ENCODE measurements at regions not wholly inside any gene's neighbourhood (a gene's known extent, or its start where the extent isn't known, plus 50 kb on each side); places are given as distances from the start of the nearest gene placed in this dataset.
"Not testable (repeated sequence)": the region's sequence is repeated elsewhere in the genome, so short reads cannot be mapped to it uniquely, and the experiment has no call there.

DNA sequence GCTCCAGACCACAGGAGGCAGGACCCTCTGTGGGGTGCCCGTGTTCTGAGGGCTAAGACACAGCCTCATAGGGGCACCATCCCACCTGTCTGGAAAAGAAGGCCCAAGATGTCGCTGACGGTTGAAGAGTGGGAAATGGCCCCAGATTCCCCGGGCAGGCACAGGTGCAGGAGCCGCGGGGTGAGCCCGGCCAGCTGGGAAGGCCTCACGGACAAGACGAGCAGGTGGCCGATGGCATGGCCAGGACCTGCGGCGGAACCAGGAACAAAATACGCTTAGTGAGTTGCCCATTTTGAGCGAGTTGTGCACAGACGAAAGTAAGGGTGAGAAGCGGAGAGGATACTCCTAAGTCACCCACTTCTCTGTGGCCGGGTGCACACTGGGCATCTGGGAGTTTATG is 1625.3 kb upstream of the GOT2 start:
- not testable (repeated sequence) for H3K27me3 ChIP-seq (ENCODE audit: control insufficient read depth in 3 of 3, insufficient read depth in 3 of 3, low read length in 3 of 3); FAIRE-seq; DNase-seq; H3K4me3 ChIP-seq (ENCODE audit: low read depth in 1 of 3, low read length in 3 of 3); H3K36me3 ChIP-seq (ENCODE audit: control insufficient read depth in 3 of 3, insufficient read depth in 2 of 3, low read depth in 1 of 3, low read length in 3 of 3); H3K27ac ChIP-seq (ENCODE audit: low read depth in 1 of 3, low read length in 2 of 3); H3K9me3 ChIP-seq (ENCODE audit: control insufficient read depth in 2 of 2, insufficient read depth in 1 of 2, low read depth in 1 of 2, low read length in 1 of 2); H3K4me1 ChIP-seq (ENCODE audit: control insufficient read depth in 3 of 3, insufficient read depth in 2 of 3, low read depth in 1 of 3, low read length in 2 of 3)
- 92 to 93% (median 93%) methylated on average over 17 of the region's 17 CpGs for WGBS, 3 donors

DNA sequence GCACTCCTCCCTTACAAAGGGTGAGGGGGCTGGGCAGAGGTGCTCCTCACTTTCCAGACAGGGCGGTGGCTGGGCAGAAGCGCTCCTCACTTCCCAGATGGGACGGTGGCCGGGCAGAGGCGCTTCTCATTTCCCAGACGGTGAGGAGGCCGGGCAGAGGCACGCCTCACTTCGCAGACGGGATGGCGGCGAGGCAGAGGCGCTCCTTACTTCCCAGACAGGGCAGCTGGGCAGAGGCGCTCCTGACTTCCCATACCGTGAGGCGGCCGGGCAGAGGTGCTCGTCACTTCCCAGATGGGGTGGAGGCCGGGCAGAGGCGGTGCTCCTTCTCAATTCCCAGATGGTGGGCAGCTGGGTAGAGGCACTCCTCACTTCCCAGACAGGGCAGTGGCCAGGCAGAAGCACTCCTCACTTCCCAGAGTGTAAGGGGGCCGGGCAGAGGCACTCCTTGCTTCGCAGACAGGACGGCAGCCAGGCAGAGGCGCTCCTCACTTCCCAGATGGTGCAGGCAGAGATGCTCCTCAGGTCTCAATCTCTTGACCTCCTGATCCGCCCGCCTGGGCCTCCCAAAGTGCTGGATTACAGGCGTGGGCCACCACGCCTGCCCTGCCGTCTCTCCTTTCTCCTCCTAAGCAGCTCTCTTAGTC is 1623.9 kb upstream of the GOT2 start:
- not testable (repeated sequence) for H3K4me3 ChIP-seq (ENCODE audit: low read depth in 1 of 3, low read length in 3 of 3); H3K9me3 ChIP-seq (ENCODE audit: control insufficient read depth in 2 of 2, insufficient read depth in 1 of 2, low read depth in 1 of 2, low read length in 1 of 2); H3K27ac ChIP-seq (ENCODE audit: low read depth in 1 of 3, low read length in 2 of 3); H3K36me3 ChIP-seq (ENCODE audit: control insufficient read depth in 3 of 3, insufficient read depth in 2 of 3, low read depth in 1 of 3, low read length in 3 of 3); H3K27me3 ChIP-seq (ENCODE audit: control insufficient read depth in 3 of 3, insufficient read depth in 3 of 3, low read length in 3 of 3); H3K4me1 ChIP-seq (ENCODE audit: control insufficient read depth in 3 of 3, insufficient read depth in 2 of 3, low read depth in 1 of 3, low read length in 2 of 3); FAIRE-seq; DNase-seq
- 89 to 92% (median 91%) methylated on average over 27 to 29 of the region's 29 CpGs for WGBS, 3 donors

- WGBS, 3 donors: 49 to 65% (median 53%) methylated on average over 1 of the region's 1 CpG
- no peak overlapping the region for H3K27ac ChIP-seq (ENCODE audit: low read depth in 1 of 3, low read length in 2 of 3)
- H3K36me3 ChIP-seq (ENCODE audit: control insufficient read depth in 3 of 3, insufficient read depth in 2 of 3, low read depth in 1 of 3, low read length in 3 of 3): no peaks in the 10 kb centered on the region
- H3K4me1 ChIP-seq (ENCODE audit: control insufficient read depth in 3 of 3, insufficient read depth in 2 of 3, low read depth in 1 of 3, low read length in 2 of 3): no peaks in the 10 kb centered on the region
- no peaks in the 10 kb centered on the region for H3K9me3 ChIP-seq (ENCODE audit: control insufficient read depth in 2 of 2, insufficient read depth in 1 of 2, low read depth in 1 of 2, low read length in 1 of 2)
- no peaks in the 10 kb centered on the region for H3K27me3 ChIP-seq (ENCODE audit: control insufficient read depth in 3 of 3, insufficient read depth in 3 of 3, low read length in 3 of 3)
- DNase-seq: no peak
- no peak overlapping the region for H3K4me3 ChIP-seq (ENCODE audit: low read depth in 1 of 3, low read length in 3 of 3)
- FAIRE-seq: no peak
Observed at GRCh38 chr16:60346256-60346655, 1612.1 kb upstream of the GOT2 start.

DNA sequence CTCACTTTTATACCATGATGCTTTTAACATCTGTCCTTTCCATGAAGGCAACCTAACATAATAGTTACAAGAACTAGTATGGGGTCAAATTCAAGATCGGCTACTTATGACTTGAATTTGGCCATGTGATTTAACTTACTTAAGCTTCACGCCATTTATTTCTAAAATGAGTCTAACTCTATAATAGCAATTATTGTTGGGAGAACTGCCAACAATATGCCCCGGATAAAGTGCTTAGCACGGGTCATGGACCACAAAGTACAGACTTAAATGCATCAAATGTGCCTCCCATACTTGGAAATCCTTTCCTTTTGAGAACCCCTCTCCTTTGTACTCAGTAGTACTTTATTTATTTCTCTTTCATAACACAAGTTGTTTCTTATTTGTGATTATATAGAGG is 1603.6 kb upstream of the GOT2 start:
- FAIRE-seq: no peak

DNA sequence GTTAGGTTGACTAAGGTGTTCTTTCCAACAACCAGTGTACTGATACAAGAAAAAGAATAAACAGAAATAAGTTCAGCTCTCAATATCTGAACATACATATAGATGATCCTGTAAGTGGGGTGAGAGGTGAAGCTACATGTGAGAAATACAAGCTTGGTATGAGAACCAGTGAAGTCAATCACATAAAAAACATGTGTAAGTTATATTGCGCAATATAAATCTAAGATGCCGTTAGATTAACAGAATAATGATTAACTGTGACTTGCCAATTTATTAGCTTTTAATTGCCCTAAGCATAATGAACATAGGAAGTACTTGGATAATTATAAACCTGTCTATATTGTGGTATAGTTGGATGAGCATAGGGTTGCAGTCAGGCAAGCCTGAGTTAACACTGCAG is 1597.1 kb upstream of the GOT2 start:
- no peak overlapping the region for H3K4me3 ChIP-seq (ENCODE audit: low read depth in 1 of 3, low read length in 3 of 3)
- no peaks in the 10 kb centered on the region for H3K4me1 ChIP-seq (ENCODE audit: control insufficient read depth in 3 of 3, insufficient read depth in 2 of 3, low read depth in 1 of 3, low read length in 2 of 3)
- H3K9me3 ChIP-seq (ENCODE audit: control insufficient read depth in 2 of 2, insufficient read depth in 1 of 2, low read depth in 1 of 2, low read length in 1 of 2): no peaks in the 10 kb centered on the region
- DNase-seq (no peak), FAIRE-seq (no peak)
- WGBS, 3 donors: 15 to 36% (median 19%) methylated on average over 2 of the region's 2 CpGs
- H3K27ac ChIP-seq (ENCODE audit: low read depth in 1 of 3, low read length in 2 of 3): no peak overlapping the region
- no peaks in the 10 kb centered on the region for H3K36me3 ChIP-seq (ENCODE audit: control insufficient read depth in 3 of 3, insufficient read depth in 2 of 3, low read depth in 1 of 3, low read length in 3 of 3)
- H3K27me3 ChIP-seq (ENCODE audit: control insufficient read depth in 3 of 3, insufficient read depth in 3 of 3, low read length in 3 of 3): no peaks in the 10 kb centered on the region

More for the DNA sequence above, 1603.6 kb upstream of the GOT2 start:
- H3K9me3 ChIP-seq (ENCODE audit: control insufficient read depth in 2 of 2, insufficient read depth in 1 of 2, low read depth in 1 of 2, low read length in 1 of 2): no peaks in the 10 kb centered on the region
- no peak for DNase-seq
- no peaks in the 10 kb centered on the region for H3K4me1 ChIP-seq (ENCODE audit: control insufficient read depth in 3 of 3, insufficient read depth in 2 of 3, low read depth in 1 of 3, low read length in 2 of 3)
- H3K27ac ChIP-seq (ENCODE audit: low read depth in 1 of 3, low read length in 2 of 3): no peak overlapping the region
- 65 to 75% (median 71%) methylated on average over 4 of the region's 4 CpGs for WGBS, 3 donors
- no peak overlapping the region for H3K4me3 ChIP-seq (ENCODE audit: low read depth in 1 of 3, low read length in 3 of 3)
- H3K27me3 ChIP-seq (ENCODE audit: control insufficient read depth in 3 of 3, insufficient read depth in 3 of 3, low read length in 3 of 3): no peaks in the 10 kb centered on the region
- H3K36me3 ChIP-seq (ENCODE audit: control insufficient read depth in 3 of 3, insufficient read depth in 2 of 3, low read depth in 1 of 3, low read length in 3 of 3): no peaks in the 10 kb centered on the region

- FAIRE-seq (no peak), DNase-seq (no peak)
- Histone ChIP-seq H3K27me3 (ENCODE audit: control insufficient read depth in 3 of 3, insufficient read depth in 3 of 3, low read length in 3 of 3) (no peaks in the 10 kb centered on the region), H3K4me1 (ENCODE audit: control insufficient read depth in 3 of 3, insufficient read depth in 2 of 3, low read depth in 1 of 3, low read length in 2 of 3) (no peaks in the 10 kb centered on the region), H3K4me3 (ENCODE audit: low read depth in 1 of 3, low read length in 3 of 3) (no peak overlapping the region), H3K9me3 (ENCODE audit: control insufficient read depth in 2 of 2, insufficient read depth in 1 of 2, low read depth in 1 of 2, low read length in 1 of 2) (no peaks in the 10 kb centered on the region), H3K36me3 (ENCODE audit: control insufficient read depth in 3 of 3, insufficient read depth in 2 of 3, low read depth in 1 of 3, low read length in 3 of 3) (no peaks in the 10 kb centered on the region), H3K27ac (ENCODE audit: low read depth in 1 of 3, low read length in 2 of 3) (no peak overlapping the region)
- WGBS, 3 donors: 81 to 89% (median 86%) methylated on average over 2 of the region's 2 CpGs
Observed at GRCh38 chr16:60329108-60329507, 1595.0 kb upstream of the GOT2 start.

DNA sequence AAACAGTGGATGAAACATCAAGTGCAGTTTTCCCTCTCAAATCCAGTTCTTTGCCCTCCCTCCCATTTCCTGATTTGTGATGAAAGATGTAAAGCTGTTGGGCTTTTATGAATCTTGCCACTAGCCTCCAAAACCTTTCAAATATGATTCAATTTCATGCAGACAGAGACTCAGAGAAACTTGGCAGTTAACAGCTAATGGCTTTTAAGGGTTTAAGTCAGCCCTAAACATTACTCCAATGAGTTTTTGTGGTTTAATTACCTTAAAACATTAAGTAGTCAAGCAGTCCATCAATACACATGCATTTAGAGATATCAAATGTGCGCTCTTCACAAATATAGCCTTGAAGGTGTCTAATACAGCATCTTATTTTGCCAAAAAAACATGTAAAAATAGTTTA is 1594.0 kb upstream of the GOT2 start:
- DNase-seq (no peak), FAIRE-seq (no peak)
- WGBS, 3 donors: 71 to 87% (median 80%) methylated on average over 1 of the region's 1 CpG

DNA sequence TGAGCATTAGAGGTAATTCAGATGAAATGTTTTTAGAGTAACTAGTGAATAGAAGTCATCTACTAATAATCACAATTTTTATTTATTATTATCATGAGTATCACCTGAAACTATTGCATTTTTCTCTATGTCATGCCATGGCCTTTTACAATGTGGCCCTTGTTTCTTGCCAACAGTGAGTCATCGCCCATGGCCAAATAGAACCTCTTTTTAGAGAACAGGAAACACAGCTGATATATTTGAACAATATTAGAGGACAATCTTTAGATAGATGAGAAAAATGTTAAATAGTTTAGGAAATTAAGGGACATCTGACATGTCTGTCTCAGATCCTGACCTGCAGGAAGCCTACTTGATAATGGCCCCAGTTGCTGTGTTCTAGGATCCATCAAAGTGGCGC is 1584.4 kb upstream of the GOT2 start:
- Histone ChIP-seq H3K36me3 (ENCODE audit: control insufficient read depth in 3 of 3, insufficient read depth in 2 of 3, low read depth in 1 of 3, low read length in 3 of 3) (no peaks in the 10 kb centered on the region), H3K9me3 (ENCODE audit: control insufficient read depth in 2 of 2, insufficient read depth in 1 of 2, low read depth in 1 of 2, low read length in 1 of 2) (no peaks in the 10 kb centered on the region), H3K27me3 (ENCODE audit: control insufficient read depth in 3 of 3, insufficient read depth in 3 of 3, low read length in 3 of 3) (no peaks in the 10 kb centered on the region), H3K27ac (ENCODE audit: low read depth in 1 of 3, low read length in 2 of 3) (no peak overlapping the region), H3K4me3 (ENCODE audit: low read depth in 1 of 3, low read length in 3 of 3) (no peak overlapping the region), H3K4me1 (ENCODE audit: control insufficient read depth in 3 of 3, insufficient read depth in 2 of 3, low read depth in 1 of 3, low read length in 2 of 3) (no peaks in the 10 kb centered on the region)
- no peak for FAIRE-seq
- no peak for DNase-seq
- 82 to 89% (median 87%) methylated on average over 2 of the region's 2 CpGs for WGBS, 3 donors

More for the DNA sequence above, 1594.0 kb upstream of the GOT2 start:
- Histone ChIP-seq H3K27ac (ENCODE audit: low read depth in 1 of 3, low read length in 2 of 3) (no peak overlapping the region), H3K27me3 (ENCODE audit: control insufficient read depth in 3 of 3, insufficient read depth in 3 of 3, low read length in 3 of 3) (no peaks in the 10 kb centered on the region), H3K9me3 (ENCODE audit: control insufficient read depth in 2 of 2, insufficient read depth in 1 of 2, low read depth in 1 of 2, low read length in 1 of 2) (no peaks in the 10 kb centered on the region), H3K36me3 (ENCODE audit: control insufficient read depth in 3 of 3, insufficient read depth in 2 of 3, low read depth in 1 of 3, low read length in 3 of 3) (no peaks in the 10 kb centered on the region), H3K4me1 (ENCODE audit: control insufficient read depth in 3 of 3, insufficient read depth in 2 of 3, low read depth in 1 of 3, low read length in 2 of 3) (no peaks in the 10 kb centered on the region), H3K4me3 (ENCODE audit: low read depth in 1 of 3, low read length in 3 of 3) (no peak overlapping the region)

DNA sequence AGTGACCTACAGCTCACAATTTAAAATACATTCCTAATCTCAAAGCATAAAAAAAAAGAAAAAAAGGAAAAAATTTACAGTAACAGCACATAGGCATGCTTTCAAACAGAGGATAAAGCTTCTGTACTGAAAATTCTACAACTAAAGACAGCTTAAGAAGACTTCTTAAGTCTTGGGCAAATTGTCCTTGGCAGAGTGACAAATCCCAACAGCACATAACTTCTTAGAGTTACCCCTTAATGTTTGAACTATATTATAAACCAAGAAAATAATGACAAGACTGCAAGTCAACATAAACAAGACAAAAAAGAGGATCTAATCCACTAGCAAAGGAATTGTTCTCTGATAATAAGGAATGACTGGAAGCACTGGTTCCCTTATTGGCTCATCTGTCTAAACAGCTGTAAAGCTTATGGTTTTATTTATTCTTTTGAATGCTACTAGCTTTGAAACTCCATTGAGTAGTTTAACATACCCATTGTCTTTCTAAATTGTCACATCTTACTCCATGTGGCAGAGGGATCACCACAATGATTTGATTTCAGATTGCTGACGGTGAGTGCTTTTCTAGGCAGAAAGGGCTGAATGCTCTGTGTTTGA is 1576.8 kb upstream of the GOT2 start:
- H3K4me1 ChIP-seq (ENCODE audit: control insufficient read depth in 3 of 3, insufficient read depth in 2 of 3, low read depth in 1 of 3, low read length in 2 of 3): no peaks in the 10 kb centered on the region
- H3K36me3 ChIP-seq (ENCODE audit: control insufficient read depth in 3 of 3, insufficient read depth in 2 of 3, low read depth in 1 of 3, low read length in 3 of 3): no peaks in the 10 kb centered on the region
- H3K4me3 ChIP-seq (ENCODE audit: low read depth in 1 of 3, low read length in 3 of 3): no peak overlapping the region
- H3K27ac ChIP-seq (ENCODE audit: low read depth in 1 of 3, low read length in 2 of 3): no peak overlapping the region
- H3K27me3 ChIP-seq (ENCODE audit: control insufficient read depth in 3 of 3, insufficient read depth in 3 of 3, low read length in 3 of 3): no peaks in the 10 kb centered on the region
- no peak for FAIRE-seq
- no peak for DNase-seq
- H3K9me3 ChIP-seq (ENCODE audit: control insufficient read depth in 2 of 2, insufficient read depth in 1 of 2, low read depth in 1 of 2, low read length in 1 of 2): no peaks in the 10 kb centered on the region
- WGBS, 3 donors: 70 to 81% (median 76%) methylated on average over 1 of the region's 1 CpG

Data from small intestine (tissue), 7 donors.